ENCODE measurements at regions not wholly inside any gene's neighbourhood (a gene's known extent, or its start where the extent isn't known, plus 50 kb on each side); places are given as distances from the start of the nearest gene placed in this dataset.

GRCh38 chr15:61633951-61634350, 404.8 kb upstream of the RORA start:
- H3K27ac Mint-ChIP-seq = no peak overlapping the region
- no peaks in the 10 kb centered on the region for H3K36me3 Mint-ChIP-seq (ENCODE audit: low read depth)
- ChIA-PET CTCF (no interaction called here), POLR2A (no interaction called here)
- intact Hi-C loops (cut with micrococcal nuclease) = no loop called here
- peaks cover 5% of the 10 kb centered on the region for H3K27me3 Mint-ChIP-seq
- no peak for ATAC-seq (ENCODE audit: low read depth)
- no peak overlapping the region for H3K4me3 Mint-ChIP-seq
- H3K9me3 Mint-ChIP-seq = no peaks in the 10 kb centered on the region
- no peak for TF ChIP-seq CTCF (IDR thresholded peaks at IDR 0.05)
- no peak for DNase-seq
- H3K4me1 Mint-ChIP-seq = no peaks in the 10 kb centered on the region

GRCh38 chr15:61629269-61629668, 400.2 kb upstream of the RORA start:
- ATAC-seq (ENCODE audit: low read depth) (no peak), DNase-seq (no peak)
- intact Hi-C loops (cut with micrococcal nuclease) = no loop called here
- no peak for TF ChIP-seq CTCF (IDR thresholded peaks at IDR 0.05)
- H3K4me1 Mint-ChIP-seq = no peaks in the 10 kb centered on the region
- POLR2A ChIA-PET = no interaction called here
- no peaks in the 10 kb centered on the region for H3K36me3 Mint-ChIP-seq (ENCODE audit: low read depth)
- peaks cover 2% of the 10 kb centered on the region for H3K27me3 Mint-ChIP-seq
- CTCF ChIA-PET = no interaction called here
- no peak overlapping the region for H3K4me3 Mint-ChIP-seq
- no peak overlapping the region for H3K27ac Mint-ChIP-seq
- H3K9me3 Mint-ChIP-seq = no peaks in the 10 kb centered on the region

- POLR2A ChIA-PET = no interaction called here
- TF ChIP-seq CTCF (IDR thresholded peaks at IDR 0.05) = no peak
- Mint-ChIP-seq H3K27ac (no peak overlapping the region), H3K36me3 (ENCODE audit: low read depth) (no peaks in the 10 kb centered on the region), H3K4me3 (no peak overlapping the region), H3K4me1 (no peaks in the 10 kb centered on the region), H3K9me3 (no peaks in the 10 kb centered on the region), H3K27me3 (peaks cover 2% of the 10 kb centered on the region)
- DNase-seq = no peak
- no peak for ATAC-seq (ENCODE audit: low read depth)
- CTCF ChIA-PET = no interaction called here
- intact Hi-C loops (cut with micrococcal nuclease) = loop anchor here (5.0 kb wide), 1 partner anchor 1118 kb away; no protein-coding TSS in a partner anchor
Measured at GRCh38 chr15:61624950-61625349, 395.8 kb upstream of the RORA start.

GRCh38 chr15:61623746-61624145, 394.6 kb upstream of the RORA start:
- ATAC-seq (ENCODE audit: low read depth) (no peak), DNase-seq (no peak)
- CTCF ChIA-PET = no interaction called here
- Mint-ChIP-seq H3K4me1 (no peaks in the 10 kb centered on the region), H3K27me3 (peaks cover 2% of the 10 kb centered on the region), H3K36me3 (ENCODE audit: low read depth) (no peaks in the 10 kb centered on the region), H3K4me3 (no peak overlapping the region), H3K9me3 (no peaks in the 10 kb centered on the region), H3K27ac (no peak overlapping the region)
- POLR2A ChIA-PET = no interaction called here
- intact Hi-C loops (cut with micrococcal nuclease) = loop anchor here (5.0 kb wide), 1 partner anchor 1116 kb away; no protein-coding TSS in a partner anchor
- TF ChIP-seq CTCF (IDR thresholded peaks at IDR 0.05) = no peak

GRCh38 chr15:61621865-61622264, 392.8 kb upstream of the RORA start:
- H3K36me3 Mint-ChIP-seq (ENCODE audit: low read depth) = no peaks in the 10 kb centered on the region
- DNase-seq (no peak), ATAC-seq (ENCODE audit: low read depth) (no peak)
- TF ChIP-seq CTCF (IDR thresholded peaks at IDR 0.05) = no peak
- no peak overlapping the region for H3K27ac Mint-ChIP-seq
- H3K9me3 Mint-ChIP-seq = peaks cover 12% of the 10 kb centered on the region
- no peaks in the 10 kb centered on the region for H3K27me3 Mint-ChIP-seq
- H3K4me3 Mint-ChIP-seq = no peak overlapping the region
- H3K4me1 Mint-ChIP-seq = no peaks in the 10 kb centered on the region
- intact Hi-C loops (cut with micrococcal nuclease) = loop anchor here (5.0 kb wide), 1 partner anchor 1115 kb away; no protein-coding TSS in a partner anchor
- ChIA-PET POLR2A (no interaction called here), CTCF (no interaction called here)

Measured in activated B cell treated with CpG ODN at 0.5 μM for 24 hours (primary cell).